GM18907 (cell line): ENCODE measurements at regions not wholly inside any gene's neighbourhood (a gene's known extent, or its start where the extent isn't known, plus 50 kb on each side); places are given as distances from the start of the nearest gene placed in this dataset.

ENCODE experiments used
- ATAC-seq: cut with Tn5 transposase; IDR thresholded peaks from one replicate; pipeline ENCODE4 v1.9.1; 2021; ENCODE audit warnings: mild to moderate bottlenecking, moderate library complexity; ENCODE audit not compliant: unreplicated experiment

DNA sequence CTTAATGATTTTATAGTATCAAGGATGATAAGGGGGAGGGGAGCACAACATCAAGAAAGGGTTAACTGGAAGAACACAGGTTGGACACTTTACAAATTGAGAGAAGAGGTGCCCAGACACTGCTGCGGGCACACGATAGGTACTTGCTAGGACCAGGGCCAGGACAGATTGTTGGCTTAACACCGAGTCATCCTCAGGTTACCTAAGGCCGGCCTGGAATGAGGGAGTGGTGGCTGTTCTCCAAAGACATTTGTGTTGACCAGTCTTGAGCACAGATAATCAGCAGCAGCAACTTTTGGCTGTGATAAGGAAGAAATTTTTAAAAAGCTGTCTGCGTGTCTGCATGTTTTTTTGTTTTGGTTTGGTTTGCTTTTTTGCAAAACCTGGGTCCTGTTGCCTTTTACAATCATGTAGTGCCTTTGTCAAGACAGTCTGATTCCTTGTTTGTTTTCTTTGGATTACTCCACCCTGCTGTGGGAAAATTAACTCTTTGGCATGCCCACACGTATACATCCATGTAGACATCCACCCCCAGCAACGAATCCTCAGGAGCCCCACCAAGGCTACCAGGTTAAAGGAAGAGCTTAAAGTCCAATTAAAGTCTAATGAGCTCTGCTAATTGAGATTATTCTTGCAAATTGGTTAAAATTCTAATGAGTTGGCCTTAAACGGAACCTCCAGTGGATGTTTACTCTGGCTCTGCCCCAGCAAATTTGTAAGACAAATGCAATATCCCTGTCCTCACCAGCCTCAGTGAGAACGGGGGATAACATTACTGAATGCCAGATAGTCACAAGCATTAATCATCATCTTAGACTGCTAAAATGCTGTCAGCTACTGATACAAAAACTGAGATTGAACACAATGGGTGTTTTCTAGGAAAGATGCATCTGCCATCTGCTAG, 382.3 kb downstream of the ACTL7B start:
- ATAC-seq = no peak

DNA sequence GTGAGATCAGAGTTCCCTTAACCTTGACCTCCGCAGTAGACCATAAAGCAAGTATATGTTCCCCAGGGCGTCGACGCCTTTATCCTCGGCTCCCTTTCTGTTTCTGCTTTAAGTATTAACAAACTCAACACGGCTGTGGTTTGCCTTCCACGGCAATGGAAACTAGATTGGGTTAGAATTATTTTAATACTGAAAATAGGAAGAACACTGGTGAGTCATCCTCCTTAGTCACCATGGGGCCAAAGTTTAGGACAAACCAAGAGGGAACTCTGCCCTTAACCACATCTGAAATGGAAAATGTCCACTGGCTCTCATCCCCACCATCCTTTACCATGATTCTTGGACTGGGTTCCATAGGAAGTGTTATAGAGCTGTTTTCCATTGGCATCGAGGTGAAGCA, 386.1 kb downstream of the ACTL7B start:
- no peak for ATAC-seq

DNA sequence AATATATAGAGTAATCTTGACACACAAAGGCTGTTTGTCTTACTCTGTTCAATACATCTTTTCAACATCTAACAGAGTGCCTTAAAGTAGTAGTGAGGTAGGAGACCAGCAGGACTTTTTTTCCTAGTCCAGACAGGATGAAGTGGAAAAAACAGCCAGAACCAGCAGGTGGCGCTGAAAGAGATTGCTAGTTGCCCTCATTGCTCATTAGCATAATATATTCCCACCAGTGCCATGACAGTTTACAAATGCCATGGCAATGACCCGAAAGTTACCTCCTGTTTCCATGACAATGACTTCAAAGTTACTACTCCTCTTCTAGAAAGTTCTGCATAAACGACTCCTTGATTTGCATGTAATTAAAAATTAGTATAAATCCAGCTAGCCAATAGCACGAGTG, 387.4 kb downstream of the ACTL7B start:
- ATAC-seq = peak; percentile 73

DNA sequence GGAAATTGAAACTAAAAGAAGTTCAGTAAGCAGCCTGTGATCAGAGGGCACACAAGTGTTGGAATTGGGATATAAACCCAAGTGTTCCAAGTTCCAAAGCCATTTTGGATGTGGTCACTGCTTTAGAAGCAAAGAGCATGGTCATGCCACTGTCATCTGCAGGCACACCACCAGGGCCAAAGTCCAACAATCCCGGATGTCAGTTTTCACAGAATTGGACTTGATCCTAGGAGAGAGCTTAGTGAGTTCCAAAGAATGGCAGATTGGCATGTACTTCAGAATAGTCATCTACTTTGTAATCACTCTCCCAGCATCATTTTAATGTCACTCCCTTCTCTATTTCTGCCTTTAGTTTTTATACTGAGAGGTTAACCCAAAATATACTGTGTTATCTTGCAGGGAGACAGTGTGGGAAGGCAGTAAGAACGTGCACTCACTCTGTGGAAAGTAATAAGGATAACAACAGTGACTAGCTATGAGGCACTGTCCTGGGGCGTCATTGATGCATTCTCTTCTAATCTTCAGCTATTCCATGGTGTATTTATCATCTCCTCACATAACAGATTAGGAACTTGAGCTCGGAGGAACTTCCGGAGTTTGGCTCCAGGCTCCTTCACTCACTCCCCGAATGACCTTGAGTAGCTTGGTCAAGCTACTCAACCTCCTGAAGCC, 388.0 kb downstream of the ACTL7B start:
- ATAC-seq = no peak

DNA sequence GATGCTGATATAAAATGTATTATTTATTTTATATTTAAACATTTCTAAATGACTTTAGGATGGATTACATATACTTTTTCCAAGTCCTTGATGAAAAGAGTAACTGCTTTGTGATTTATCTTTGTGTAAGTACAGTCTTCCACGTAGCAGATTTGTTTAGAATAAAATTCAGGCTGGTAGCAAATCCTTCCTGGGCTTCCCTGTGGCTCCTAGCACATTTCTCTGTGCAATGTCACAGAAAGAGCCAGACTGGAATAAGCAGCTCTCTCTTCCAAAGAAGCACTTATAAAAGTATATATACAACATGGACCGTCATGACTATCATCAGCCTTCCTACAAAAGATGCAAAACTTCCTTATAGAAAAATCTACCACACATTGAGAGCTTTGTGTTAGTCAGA, 388.6 kb downstream of the ACTL7B start:
- no peak for ATAC-seq

DNA sequence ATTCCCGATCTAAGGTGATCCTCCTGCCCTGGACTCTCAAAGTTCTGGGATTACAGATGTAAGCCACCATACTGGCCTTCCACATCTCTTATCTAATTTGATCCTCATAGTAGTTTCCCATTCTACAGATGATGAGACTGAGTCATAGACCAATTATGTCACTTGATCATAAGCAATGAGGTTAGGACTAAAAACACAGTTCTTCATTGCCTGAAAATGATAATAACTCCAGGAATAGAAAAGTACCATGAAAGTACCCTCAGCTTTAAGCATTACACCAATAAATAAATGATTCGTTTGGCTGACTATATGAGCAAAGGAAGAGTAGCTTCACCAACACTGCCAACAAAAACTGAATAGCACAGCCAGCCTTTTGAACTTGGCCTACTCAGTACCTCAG, 389.5 kb downstream of the ACTL7B start:
- no peak for ATAC-seq

DNA sequence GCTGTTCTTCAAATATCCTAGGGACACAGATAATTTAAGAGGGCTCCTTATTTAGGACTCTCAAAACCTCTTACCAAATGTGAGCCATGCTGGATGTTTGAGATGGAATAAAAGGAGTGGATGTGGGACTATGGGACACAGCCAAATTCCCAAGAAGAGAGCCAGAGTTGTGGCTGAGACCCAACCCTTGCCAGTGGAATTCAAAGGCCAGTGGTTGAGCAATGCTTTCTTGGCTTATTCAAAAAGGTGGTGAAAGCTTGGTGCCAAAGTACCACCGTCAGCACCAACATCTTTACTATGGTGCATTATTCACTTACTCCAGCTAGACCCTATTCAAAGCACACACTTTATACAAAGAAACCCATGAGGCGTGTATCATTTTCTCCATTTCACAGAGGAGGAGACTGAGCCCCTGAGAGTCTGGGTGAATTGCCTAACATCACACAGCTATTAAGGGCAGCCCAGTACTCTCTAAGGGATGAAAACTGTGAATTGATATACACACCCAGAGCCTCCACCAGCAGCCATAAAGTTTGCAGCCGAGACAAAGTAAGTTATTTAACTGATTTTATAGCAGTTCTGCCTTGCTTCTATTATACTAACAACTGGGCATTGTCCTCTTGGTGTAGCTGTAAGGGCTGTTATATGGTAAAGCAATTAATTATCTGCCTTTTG, 391.7 kb downstream of the ACTL7B start:
- ATAC-seq = no peak

DNA sequence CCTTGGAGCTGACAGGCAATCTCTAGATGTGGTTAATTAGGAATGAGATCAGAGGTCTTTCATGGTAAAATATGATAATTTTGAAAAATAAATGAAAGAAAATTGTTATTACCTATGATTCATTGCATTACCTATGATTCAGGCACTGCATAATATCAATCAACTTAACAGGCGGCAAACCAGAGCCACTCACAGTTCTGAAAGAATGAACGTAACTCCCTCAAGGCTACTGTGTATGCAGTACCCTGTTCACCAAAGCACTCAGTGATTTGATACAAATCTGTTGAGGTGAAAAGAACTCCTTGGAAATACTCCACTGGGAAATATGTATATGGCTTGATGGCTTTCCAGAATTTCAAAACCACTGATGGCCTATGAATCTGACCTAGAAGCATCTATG, 398.9 kb downstream of the ACTL7B start:
- no peak for ATAC-seq

DNA sequence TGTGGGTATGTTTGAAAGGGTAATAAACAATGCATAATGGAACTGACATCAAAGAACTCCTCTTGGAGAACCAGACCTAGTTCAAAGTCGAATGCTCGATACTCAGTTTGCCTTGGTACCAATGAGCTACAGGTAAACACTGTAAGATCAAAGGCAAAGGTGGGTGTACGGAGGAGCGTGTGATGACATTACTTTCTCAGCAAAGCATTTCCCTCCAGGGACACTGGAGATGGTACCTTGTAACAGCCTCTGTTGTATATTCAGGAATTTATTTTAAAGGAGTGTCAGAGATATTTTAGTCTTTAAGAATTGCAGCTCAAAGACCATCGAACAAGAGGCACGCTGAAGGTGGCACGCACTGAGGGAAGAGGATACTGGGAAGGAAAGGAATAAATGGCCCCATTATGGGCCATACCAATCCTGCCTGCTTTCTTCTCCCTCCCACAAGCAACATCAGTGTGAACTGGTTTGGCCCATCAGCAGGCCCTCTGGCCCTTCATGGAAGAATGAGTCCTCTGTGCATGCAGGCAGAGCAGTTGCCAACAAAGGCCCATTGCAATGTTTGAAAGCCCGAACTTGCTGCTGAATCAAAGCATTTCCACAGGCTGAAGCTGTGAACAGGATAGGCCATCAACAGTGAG, 410.2 kb downstream of the ACTL7B start:
- ATAC-seq = no peak

DNA sequence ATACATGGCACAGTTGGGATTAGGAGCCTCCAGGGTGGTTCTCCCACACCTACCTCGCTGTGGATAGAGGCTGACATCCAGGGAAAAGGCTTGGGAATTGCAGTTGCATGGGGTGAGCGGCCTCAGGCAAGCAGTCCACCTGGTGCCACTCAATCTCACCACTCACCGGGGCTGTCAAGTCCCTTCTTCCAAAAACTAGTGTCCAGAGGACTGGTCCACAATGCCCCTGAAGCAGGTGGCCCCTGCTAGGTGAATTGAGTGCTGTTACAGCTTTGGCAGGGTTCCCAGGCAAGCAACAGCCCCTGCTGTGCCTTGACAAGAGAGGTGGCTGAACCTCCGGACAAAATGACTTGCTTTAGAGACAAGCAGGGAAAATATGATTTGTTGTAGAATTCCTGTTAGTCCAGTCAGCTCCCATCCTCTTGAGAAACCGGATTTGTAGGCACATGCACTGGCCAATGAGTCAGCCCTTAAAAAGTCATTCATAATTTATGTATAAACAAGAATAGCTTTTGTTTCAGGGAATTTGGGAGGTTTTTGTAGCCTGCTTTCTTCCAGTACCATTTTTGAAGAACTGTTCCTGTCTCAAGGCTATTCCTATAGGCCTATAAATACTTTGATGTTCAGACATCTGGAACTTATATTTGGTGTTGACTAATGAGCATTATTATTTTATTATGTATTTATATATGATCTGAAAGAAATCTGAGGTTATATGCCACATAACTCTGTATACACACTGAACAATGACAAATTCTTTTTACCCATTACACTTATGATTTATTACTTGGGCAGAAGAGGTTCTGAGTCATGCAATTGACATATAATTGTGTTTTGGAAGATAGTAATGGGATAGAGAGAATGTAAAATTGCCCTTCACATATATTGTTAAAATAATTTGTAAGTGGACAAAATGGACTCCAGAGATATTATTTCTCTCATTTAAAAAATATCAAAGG, 411.1 kb downstream of the ACTL7B start:
- ATAC-seq = no peak

DNA sequence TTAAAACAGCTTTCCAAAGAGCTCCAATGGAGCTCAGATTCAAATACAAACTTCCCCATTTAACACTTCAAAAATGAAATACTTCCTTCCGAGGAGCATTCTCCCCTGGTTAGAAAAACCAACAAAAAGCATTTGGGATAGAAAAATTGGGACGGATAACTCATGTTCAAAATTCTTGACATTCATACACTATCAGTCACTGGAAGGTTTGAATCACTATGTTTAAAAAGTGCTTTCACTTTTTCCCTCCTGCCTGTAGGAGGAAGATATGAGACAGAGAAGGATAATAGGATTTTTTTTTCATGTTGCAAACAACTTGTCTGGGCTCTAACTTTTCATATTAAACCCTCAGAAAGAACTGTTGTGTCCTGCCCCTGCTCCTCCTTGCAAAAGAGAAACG, 412.0 kb downstream of the ACTL7B start:
- no peak for ATAC-seq

DNA sequence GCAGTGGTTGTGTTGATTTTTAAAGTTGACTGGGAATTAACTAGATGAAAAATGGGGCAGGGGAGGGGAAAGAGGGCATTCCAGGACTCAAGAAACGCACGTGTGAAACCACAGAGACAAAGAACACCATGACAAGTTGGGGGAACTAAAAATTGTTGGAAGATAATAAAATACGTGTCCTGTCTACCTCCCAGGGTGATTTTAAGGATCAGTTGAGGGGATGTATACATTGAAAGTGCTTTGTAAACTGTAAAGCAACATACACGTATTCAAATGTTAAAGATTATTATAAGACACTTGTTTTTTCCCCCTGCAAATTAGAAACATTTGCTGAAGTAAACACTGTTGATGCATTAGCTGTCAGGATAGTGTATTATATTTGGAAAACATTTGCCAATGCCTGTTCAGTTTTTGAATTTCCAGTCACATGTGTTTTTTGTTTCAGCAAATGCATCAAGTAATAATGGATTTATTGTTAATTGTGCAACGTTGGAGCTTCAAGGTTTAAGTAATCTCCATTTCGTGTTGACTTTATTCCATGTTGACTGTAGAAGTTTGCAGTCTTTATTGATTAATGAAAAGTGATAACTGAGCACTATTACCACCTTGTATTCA, 412.7 kb downstream of the ACTL7B start:
- no peak for ATAC-seq

DNA sequence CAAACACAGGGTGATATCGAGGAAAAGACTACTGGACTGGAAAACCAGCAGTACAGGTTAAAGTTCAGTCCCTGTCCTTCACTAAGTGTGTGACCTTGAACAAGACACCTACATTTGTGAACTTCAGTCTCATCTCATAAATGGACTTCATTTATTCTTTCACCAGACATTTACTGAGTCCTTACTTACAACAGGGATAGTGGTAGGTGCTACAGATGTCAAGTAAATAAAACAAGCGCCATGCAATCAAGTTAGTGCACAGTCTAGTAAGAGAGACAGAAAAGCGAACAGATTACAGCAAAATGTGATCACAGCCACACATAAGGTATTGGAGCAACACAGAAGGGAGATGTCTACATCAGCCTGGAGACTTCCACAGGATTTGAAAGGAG, 413.2 kb downstream of the ACTL7B start:
- no peak for ATAC-seq

DNA sequence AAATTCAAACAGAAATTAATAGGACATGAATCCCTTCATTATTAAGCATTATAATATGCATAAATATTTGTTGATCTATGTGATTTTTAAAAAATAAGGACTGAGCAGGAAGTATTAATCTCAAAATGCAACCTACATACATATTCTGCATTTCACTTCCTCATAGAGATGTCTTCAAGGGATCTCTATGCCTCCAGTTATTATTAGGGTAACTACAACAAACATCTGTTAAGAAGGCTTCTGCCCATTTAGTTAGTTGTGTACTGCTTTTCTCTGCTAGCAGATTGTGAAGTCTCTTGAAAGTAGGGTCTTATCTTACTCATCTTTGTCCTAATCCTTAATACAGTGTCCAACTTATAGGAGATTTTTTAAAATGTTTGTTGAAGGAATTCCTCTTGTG, 414.1 kb downstream of the ACTL7B start:
- no peak for ATAC-seq

DNA sequence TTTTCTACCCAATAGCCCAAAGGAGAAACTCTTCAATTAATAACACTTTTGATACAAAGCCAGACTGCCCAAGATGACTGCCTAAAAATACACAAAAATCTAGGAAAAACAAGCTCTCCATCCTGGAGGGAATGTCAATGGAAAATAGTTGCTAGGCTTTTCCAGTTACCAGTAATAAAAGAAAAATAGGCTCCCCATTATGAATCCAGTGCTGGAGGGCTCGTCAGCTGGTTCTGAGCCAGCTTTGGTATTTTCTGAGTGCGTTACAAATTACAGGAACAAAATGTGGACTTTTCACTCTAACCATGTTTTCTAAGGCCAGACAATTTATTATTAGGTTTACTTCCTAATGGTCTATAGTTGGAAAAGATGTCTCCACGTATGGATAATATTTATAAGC, 414.5 kb downstream of the ACTL7B start:
- no peak for ATAC-seq

DNA sequence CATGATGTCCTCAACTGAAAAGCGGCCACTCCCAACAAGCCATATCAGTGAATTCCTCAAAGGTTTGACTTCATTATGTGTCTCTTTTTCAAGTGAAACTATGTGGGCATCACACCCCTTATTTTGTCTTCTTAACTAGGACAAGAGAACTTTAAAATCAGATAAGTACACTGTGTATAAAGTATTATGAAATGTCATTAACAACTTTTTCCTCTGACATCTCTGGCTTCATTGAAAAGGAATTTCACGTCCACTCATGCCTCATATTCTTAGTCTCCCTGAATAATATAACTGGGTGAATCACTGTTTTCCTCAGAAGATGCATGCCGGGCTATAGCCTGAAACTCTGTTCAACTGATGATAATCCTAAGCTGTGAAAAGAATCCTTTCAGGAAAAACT, 415.8 kb downstream of the ACTL7B start:
- no peak for ATAC-seq

DNA sequence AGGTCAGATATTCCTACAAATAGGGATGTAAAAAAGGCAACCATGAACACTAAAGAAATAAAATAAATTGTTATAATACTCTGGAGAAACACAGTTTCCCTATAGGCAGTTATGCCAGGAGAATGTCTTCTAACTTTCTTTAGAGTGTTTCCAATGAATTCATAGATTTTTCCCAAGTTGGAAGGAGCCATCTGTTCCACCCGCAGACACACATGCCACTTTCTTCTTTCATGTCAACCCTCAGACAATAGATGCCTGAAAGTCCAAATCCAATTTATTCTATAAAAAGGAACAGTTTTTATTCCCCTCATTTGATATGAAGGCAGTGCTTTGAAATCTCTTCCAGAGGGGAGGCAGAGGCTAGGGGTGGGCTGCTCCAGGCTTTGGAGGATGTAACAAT, 418.1 kb downstream of the ACTL7B start:
- no peak for ATAC-seq

DNA sequence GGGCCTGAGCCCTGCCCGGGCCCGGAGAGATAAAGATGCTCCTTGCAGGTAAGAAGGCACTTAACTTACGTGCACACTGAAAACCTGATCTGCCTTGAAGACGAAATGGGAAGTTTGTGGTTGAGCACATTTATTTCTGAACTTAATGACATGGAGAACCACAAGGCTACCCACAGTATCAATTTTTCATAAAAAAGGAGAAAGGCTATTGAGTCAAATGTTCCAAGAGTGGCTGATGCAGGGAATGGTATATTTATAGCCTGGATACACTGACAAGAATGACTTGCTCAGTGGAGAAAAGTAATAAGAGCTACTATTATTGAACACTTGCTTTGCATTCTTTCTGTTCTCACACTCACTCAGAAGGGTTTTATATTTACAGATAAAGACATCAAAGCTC, 419.3 kb downstream of the ACTL7B start:
- no peak for ATAC-seq

DNA sequence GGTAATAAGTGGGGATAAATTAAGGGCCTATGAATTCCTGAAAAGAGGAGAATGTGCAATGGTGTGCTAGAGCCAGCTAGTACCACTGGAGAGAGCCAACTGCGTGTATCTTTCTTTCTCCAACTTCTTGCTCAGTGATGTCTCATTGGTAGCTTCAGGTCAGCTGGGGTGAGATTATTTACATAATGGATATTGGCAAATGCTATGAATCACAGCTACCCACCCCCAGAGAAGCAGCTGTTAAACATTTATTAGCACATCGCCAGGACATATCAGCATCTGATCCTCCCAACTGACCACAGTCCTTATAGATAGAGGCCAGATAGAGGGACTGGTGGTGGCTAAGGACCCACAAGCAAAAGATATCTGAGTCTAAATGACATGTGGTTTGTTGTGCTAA, 421.3 kb downstream of the ACTL7B start:
- ATAC-seq = no peak

DNA sequence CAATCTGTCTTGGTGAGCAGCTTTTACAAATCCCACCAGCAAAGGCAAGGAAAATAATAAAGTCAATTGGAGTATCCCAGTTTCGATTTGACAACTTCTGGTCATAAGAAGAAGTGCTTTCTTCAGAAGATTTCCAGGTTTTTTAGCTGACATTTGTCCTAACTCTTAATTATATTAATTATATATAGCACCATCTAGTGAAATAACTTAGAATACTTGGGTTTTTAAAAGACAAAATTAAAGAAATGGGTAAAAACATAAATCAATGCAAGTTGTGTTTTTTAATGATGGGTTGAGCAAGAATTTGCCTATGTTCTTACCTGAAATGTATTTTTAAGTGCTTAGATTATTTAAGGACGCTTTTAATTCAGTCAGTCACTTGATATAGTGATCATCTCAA, 421.8 kb downstream of the ACTL7B start:
- ATAC-seq = no peak
